Neural crest cell (in vitro differentiated cells): ENCODE measurements at regions not wholly inside any gene's neighbourhood (a gene's known extent, or its start where the extent isn't known, plus 50 kb on each side); places are given as distances from the start of the nearest gene placed in this dataset.

ENCODE experiments used
- DNase-seq: peaks from one replicate; pipeline ENCODE4 v3.0.0; 2021; ENCODE audit warnings: low read depth, mixed read lengths, low spot score
- H3K27ac Mint-ChIP-seq: one replicate; pipeline ENCODE4 v1.8.0; 2021; ENCODE audit warnings: mild to moderate bottlenecking, mixed read lengths; ENCODE audit not compliant: unreplicated experiment
- H3K27me3 Mint-ChIP-seq: 2 replicates; pipeline ENCODE4 v1.8.0; 2021; ENCODE audit warnings: low read depth, mild to moderate bottlenecking, mixed read lengths
- H3K36me3 Mint-ChIP-seq: 2 replicates; pipeline ENCODE4 v1.8.0; 2021; ENCODE audit warnings: low read depth, mild to moderate bottlenecking, mixed read lengths
- H3K4me1 Mint-ChIP-seq: 2 replicates; pipeline ENCODE4 v1.8.0; 2021; ENCODE audit warnings: mixed read lengths
- H3K4me3 Mint-ChIP-seq: one replicate; pipeline ENCODE4 v1.8.0; 2021; ENCODE audit warnings: mild to moderate bottlenecking, mixed read lengths
- H3K9me3 Mint-ChIP-seq: 2 replicates; pipeline ENCODE4 v1.8.0; 2021; ENCODE audit warnings: mixed read lengths
- TF ChIP-seq, protein P1 (sequence below): fragments of 200-600 bp; sonication (generic); conservative IDR thresholded peaks from 2 replicates; pipeline ENCODE4 v1.5.0; 2021; ENCODE audit warnings: antibody characterized with exemption, mild to moderate bottlenecking

DNA sequence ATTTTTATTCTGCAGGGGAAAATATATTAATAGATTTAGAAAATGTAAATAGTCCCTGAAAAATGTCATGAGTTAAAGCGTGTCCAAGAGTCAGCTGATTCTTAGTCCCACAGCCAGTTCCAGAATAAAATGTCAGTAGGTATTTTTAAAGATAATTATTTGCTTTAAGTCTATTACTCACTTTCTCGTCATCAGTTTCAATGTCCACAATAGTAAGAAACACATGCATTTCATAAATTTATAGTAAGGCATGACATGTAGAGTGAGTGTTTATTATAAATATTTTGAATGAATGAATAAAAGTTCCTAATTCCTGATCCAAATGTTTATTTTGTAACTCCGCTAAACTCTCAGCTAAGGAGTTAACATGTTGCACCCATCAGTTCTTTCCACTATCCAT is 1044.0 kb upstream of the PIK3C3 start:
- no peaks in the 10 kb centered on the region for H3K36me3 Mint-ChIP-seq
- no peaks in the 10 kb centered on the region for H3K4me1 Mint-ChIP-seq
- H3K4me3 Mint-ChIP-seq, result no peak overlapping the region
- H3K9me3 Mint-ChIP-seq, result no peaks in the 10 kb centered on the region
- DNase-seq, result no peak
- TF ChIP-seq, protein P1, sequence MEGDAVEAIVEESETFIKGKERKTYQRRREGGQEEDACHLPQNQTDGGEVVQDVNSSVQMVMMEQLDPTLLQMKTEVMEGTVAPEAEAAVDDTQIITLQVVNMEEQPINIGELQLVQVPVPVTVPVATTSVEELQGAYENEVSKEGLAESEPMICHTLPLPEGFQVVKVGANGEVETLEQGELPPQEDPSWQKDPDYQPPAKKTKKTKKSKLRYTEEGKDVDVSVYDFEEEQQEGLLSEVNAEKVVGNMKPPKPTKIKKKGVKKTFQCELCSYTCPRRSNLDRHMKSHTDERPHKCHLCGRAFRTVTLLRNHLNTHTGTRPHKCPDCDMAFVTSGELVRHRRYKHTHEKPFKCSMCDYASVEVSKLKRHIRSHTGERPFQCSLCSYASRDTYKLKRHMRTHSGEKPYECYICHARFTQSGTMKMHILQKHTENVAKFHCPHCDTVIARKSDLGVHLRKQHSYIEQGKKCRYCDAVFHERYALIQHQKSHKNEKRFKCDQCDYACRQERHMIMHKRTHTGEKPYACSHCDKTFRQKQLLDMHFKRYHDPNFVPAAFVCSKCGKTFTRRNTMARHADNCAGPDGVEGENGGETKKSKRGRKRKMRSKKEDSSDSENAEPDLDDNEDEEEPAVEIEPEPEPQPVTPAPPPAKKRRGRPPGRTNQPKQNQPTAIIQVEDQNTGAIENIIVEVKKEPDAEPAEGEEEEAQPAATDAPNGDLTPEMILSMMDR, result no peak
- H3K27ac Mint-ChIP-seq, result no peak overlapping the region
- H3K27me3 Mint-ChIP-seq, result no peaks in the 10 kb centered on the region

DNA sequence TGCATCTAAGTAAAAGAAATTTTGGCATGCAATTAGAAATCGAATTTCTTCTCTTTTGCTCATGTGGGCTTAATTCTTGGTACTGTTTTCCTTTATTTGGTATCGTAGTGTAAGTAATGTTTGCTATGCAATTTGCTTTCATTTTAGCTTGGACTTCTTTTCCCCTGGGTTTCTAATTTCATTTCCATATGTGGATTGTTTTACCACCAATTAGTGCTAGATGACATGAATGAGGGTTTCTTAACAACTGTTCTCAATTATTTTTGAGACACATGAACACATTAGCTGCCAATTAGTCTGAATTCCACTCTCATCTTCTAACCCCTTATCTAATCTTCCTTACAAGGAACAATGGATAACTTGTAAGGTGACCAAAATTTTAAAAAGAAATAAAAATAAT is 1047.2 kb upstream of the PIK3C3 start:
- Mint-ChIP-seq H3K27ac (no peak overlapping the region), H3K4me1 (no peaks in the 10 kb centered on the region), H3K9me3 (no peaks in the 10 kb centered on the region), H3K36me3 (no peaks in the 10 kb centered on the region), H3K4me3 (no peak overlapping the region), H3K27me3 (no peaks in the 10 kb centered on the region)
- TF ChIP-seq, protein P1, result no peak
- no peak for DNase-seq

DNA sequence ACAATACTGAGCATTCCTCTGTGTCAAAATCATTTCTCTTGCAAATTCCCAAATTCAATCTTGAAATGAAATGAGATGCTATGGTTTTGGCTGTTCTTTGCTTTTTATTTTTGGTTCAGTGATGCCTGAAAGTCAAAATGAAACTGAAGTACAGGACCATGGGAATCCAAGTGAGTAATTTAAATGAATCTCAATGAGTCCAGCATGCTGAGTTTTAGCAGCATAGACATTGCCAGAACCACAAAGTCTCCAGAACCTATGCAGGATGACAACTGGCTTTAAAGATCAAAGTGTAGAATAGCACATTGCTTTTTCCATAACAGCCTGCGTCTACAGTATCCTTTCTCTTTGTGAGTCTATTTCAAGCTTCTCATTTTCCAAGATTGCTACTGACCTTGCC is 1050.7 kb upstream of the PIK3C3 start:
- no peaks in the 10 kb centered on the region for H3K27me3 Mint-ChIP-seq
- no peaks in the 10 kb centered on the region for H3K9me3 Mint-ChIP-seq
- DNase-seq, result no peak
- no peak overlapping the region for H3K27ac Mint-ChIP-seq
- H3K4me3 Mint-ChIP-seq, result no peak overlapping the region
- TF ChIP-seq, protein P1, result no peak
- no peaks in the 10 kb centered on the region for H3K4me1 Mint-ChIP-seq
- H3K36me3 Mint-ChIP-seq, result no peaks in the 10 kb centered on the region

DNA sequence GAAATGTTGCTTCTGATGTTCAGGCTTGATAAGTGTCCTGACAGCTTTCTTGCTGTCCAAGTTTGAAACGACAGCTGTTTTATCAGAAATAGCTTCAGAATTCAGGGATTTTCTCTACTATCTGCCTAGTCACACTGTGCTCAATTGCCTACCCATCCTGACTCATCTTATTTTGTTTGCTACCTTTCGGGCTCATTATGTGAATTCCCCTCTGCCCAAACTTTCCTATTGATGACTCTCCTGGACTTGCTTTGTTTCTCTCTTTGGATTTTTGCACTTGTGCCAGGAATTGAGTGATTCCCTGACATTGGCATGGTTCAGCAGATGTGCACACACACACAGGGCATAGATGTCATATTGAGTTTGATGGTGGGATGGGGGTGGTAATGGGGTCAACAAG is 1052.6 kb upstream of the PIK3C3 start:
- H3K27ac Mint-ChIP-seq, result no peak overlapping the region
- no peak for DNase-seq

DNA sequence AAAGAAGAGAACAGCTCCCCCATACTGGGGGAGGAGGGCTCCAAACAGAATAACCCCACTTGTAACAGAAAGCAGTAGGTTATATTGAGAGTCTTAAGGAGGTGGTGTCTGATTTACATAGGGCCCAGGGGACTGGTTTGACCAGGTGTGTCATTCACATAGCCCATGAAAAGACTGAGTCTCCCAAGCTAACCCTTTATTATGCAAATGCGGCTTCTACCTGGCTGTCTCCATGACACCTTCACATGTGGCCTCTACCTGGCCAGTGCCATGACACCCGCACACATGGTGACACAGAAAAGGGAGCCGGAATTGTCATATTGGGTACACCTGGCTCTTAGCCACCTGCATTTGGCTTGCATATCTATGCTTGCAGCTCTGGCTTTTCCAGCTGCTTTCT is 1057.2 kb upstream of the PIK3C3 start:
- no peaks in the 10 kb centered on the region for H3K36me3 Mint-ChIP-seq
- H3K9me3 Mint-ChIP-seq, result peaks cover 8% of the 10 kb centered on the region
- no peaks in the 10 kb centered on the region for H3K4me1 Mint-ChIP-seq
- H3K4me3 Mint-ChIP-seq, result no peak overlapping the region
- DNase-seq, result no peak
- no peak overlapping the region for H3K27ac Mint-ChIP-seq
- TF ChIP-seq, protein P1, result no peak
- H3K27me3 Mint-ChIP-seq, result no peaks in the 10 kb centered on the region

More for the DNA sequence above, 1052.6 kb upstream of the PIK3C3 start:
- no peaks in the 10 kb centered on the region for H3K27me3 Mint-ChIP-seq
- no peaks in the 10 kb centered on the region for H3K36me3 Mint-ChIP-seq
- no peaks in the 10 kb centered on the region for H3K9me3 Mint-ChIP-seq
- no peaks in the 10 kb centered on the region for H3K4me1 Mint-ChIP-seq
- TF ChIP-seq, protein P1, result no peak
- H3K4me3 Mint-ChIP-seq, result no peak overlapping the region

DNA sequence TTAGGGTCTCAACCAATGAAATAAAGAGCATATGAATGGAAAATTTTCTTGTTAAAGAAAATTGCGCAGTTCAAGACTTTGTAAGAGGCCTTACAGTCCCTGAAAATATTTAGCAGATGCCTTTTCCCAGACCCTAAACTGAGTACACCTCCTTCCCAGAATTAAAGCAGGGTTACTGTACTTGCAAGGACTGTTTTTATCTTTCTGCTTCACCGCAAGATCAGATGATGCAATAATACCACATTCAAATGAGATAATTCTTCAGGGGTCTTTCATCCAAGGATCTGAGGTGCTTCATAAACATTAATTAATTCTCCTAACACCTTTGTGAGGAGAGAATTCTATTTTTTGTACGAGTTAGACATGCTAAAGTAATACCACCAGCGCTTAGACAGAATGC is 1071.8 kb upstream of the PIK3C3 start:
- Mint-ChIP-seq H3K4me3 (no peak overlapping the region), H3K27ac (no peak overlapping the region), H3K9me3 (no peaks in the 10 kb centered on the region), H3K27me3 (no peaks in the 10 kb centered on the region), H3K36me3 (no peaks in the 10 kb centered on the region), H3K4me1 (no peaks in the 10 kb centered on the region)
- TF ChIP-seq, protein P1, result no peak
- DNase-seq, result no peak
